RPMI7951 (cell line): ENCODE measurements at regions not wholly inside any gene's neighbourhood (a gene's known extent, or its start where the extent isn't known, plus 50 kb on each side); places are given as distances from the start of the nearest gene placed in this dataset.

Experiments
- DNase-seq: peaks from one replicate; pipeline ENCODE4 v3.0.0-alpha.2; 2012; ENCODE audit warnings: low read depth

DNA sequence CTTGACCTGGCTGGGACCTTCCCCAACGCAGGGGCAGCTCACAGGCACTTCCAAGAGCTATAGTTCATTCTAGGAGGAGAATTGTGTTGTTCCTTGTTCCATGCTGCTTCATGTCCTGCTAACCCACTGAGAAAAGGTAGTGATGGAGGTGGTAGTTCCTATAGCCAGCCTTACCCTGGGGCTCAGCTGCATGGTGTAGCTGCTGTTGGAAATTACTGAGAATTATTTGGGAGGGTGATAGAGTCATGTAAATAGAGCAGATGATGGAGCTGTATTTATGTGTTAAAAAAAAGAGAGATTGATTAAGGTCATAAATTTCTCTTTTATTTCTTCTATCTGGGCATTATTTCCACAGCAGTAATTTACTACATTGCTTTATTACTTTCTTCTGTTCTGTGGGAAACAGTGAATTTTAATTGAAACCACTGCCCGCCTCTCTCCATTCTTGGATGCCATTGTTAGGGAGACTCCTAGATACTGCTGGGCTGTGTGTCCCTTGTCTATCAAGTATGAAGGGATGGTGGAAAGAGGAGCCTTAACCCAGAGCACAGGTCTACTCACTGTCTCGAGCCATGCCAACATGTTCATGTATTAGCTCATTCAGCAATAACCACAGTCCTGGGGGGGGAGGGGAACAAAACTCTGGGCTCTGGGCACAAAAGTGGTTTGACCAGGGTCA, 309.2 kb downstream of the FAT3 start:
- no peak for DNase-seq

DNA sequence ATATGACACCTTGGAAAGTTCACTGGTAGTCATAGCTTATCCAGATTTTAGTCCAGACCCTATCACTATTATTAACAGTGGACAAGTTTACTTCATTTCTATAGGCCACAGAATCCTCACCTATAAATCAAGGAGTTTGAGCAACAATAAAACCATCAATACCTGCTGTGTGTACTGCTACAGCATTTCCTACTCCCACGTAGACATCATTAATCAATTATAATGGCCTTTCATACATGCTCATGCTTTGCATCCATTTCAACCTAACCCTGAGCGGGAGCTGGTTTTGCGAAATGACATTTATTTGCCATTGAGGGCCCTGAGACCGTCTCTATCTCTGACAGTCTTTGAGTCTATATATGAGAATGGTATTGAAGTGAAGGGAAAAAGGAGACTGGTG, 312.3 kb downstream of the FAT3 start:
- DNase-seq: no peak

DNA sequence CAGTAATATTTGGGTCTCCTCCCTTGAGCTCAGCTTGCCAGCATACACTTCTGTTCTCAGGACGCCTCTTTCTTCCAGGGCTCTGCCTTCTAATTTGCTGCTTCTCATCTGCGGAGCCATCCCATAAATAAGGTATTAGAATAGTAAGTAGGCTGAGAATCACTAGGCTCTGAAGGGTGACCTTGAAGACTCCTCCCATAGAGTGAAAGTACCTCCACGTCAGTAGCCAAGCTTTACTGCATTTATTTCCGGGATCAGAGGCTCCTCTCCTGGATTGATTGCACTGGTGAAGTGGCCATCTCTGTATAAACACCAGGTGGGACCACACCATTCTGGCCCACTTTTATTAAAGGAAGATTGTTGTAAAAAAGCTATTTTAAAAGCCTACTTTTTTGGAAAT, 315.5 kb downstream of the FAT3 start:
- no peak for DNase-seq

DNA sequence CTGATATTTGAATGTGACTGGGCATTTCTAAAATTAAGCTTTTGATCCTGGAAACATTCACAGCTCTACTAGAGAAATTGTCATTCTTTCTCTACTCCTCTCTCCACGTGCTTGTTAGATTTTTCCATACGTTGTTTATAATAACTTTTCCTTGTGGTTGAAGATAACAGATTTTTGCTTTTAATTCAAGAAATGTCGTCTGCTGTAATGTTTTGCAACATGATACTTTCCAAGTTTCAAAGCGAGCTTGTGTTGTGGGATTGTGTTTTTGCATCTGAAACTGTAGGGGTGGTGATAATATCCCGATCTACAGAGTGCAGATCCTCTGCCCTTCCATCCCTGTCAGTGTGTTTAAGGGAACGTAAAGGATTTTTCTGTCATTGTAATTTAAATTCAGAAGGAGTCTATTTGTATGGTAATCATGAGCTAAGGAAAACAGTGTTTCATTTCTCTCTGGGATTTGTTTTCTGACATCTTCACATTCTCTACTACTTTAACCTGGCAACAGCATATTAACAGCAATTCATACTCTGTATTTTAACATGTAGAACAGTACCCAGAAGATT, 321.4 kb downstream of the FAT3 start:
- DNase-seq: no peak

DNA sequence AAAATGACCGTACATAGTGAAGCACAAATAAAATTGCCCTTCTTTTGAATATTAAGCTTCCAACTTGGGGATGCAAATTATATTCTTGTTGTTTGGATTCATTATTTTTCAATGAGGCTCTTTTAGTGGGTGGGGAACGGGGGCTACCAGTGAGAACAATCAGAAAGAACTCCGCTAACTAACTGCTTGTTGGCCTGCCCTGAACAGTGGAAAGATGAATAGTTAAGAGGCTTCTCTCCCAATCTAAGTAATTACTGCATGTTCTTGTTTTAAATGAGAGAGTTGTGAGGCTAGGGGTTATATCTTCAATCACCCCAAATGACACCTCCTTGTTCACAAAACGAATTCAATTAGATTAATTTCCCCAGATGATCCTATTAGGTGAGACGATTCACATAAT, 322.0 kb downstream of the FAT3 start:
- DNase-seq: no peak

DNA sequence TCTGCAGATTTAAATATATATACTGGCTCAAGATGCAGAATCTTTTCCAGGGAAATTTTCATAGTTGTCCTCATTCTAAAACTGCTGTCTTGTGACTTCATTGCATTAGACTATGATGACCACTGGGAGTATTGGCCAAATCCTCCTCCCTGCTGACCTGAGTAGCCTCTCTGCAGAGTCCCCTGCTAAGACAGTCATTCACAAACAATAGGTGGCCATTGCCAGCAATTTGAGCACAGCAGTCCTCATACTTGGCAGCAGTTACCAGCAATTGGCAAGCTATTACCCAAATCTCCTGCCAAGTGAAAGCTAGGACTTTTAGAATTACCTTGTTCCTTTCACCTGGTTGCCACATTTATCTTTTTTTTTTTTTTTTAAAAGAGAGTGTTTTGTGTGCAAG, 325.8 kb downstream of the FAT3 start:
- DNase-seq: no peak

DNA sequence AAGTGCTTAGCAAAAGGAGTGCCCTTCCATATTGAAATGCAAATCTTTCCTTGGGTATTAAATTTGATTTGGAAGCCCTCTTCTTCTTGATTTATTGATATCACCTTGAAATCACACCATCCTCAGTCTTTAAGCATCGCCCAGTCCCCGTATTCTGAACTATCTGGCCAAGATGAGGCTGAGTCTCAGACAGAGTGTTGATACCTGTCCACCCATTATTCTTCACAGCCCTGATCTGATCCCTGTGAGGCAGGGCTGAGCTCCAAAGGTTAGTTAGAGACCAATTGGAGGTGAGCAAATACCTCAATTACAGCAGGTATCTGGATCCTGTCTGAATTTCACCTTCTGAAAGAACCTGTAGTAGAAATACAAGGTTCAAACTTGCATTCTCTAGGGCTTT, 326.3 kb downstream of the FAT3 start:
- no peak for DNase-seq

DNA sequence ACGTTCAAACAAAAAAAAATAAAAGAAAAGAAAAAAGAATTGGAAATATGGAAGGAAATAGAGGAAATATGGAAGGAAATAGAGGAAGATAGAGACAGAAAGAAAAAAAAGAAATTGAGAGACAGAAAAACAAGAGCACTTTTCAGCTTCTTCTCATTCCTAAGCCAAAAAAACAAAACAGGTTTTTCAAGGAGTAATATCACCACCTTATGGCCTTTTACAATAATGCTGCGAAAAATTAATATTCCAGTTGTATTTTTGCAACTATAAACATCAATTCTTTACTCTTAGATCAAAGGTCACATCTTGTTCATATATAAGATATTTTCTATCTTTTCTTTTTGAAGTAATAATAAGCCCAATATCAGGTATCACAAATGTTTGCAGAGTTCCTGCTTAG, 328.3 kb downstream of the FAT3 start:
- DNase-seq: no peak

DNA sequence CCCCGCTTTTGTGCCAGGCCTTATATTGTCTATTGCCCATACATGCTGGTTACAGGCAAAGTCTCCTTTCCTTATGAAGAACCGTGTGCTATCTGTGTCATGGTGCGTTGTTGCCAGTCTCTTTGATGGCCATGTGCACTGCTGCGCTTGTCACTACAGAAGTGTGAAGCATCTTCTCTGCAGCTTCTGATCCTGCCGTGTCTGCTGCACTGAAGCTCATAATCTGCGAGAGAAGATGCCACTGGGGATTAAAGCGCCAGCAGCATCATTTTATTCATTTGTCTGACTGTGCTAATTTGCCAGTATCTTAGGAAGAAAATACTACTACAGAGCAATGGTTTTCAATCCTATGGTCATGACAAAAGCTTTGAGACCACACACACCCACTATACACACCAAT, 330.1 kb downstream of the FAT3 start:
- DNase-seq: no peak

DNA sequence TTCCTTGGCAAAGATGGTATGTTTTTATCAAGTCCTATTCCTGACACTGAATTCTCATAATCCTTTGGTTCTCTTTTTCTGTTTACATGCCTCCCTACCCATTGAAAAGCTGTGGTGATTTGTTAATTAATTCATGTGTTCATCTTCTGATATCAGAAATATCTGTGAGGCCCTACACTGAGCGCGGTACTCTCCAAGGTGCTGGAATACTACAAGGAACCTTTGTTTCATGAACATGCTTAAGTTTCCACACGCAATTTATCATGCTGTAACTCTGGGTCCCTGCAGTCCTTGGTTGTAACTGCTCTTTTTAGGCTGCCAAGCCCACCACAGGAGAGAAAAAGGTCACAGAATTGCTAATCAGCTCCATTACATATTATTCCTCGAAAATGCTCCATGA, 331.8 kb downstream of the FAT3 start:
- no peak for DNase-seq

DNA sequence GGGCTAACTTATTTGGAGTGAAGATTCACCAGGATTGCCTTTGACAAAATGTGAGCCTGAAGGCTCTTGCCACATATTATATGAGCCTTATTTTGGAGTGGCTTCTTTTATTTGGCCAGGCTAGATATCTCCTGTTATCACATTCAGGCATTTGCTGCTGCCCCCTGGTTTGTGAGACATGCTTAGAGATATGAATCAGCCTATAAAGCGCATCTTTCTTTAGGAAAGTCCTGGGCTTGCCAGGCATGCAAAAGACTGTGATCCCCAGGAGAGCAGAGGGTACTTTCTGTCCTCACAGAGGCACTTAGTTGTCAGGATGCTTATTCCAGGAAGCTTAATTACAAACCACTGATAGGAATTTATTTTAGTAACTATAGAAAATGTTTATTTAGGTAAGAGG, 333.3 kb downstream of the FAT3 start:
- no peak for DNase-seq

DNA sequence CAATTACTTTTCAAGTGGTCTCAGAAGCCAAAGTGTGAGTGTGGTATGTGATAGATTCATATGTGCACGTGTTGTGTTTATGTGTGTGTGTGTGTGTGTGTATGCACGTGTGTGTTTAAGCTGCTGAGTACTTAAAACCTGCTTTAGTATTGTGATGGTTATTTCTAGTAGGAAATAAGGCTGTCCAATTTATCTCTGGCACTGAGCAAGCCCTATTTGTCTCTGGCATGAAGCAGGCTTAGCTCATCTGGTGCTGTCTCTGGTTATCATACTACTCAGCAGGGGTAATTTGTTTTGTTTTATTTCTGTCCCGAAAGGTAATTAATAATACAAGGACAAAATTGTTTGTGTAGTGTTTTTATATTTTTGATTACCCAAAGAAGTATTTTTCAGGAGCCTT, 333.7 kb downstream of the FAT3 start:
- DNase-seq: no peak

DNA sequence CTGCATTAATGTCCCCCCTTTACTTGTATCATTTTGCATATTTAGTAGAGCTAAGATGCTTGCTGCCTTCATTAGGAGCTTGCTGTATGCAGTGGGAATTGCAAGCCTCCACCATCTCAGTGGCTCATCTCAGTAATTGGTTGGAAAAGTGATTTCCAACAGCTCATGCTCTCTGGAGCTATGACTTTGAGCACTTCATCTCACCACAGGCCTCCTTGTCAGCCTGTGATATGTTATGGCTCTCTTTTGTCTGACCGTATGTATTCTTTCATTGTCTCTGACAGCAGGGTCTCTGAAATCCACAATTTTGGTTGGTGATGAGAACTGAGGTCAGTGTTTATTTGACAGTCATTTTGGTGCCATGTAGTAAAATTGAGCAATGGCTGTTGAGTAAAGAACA, 345.1 kb downstream of the FAT3 start:
- no peak for DNase-seq

DNA sequence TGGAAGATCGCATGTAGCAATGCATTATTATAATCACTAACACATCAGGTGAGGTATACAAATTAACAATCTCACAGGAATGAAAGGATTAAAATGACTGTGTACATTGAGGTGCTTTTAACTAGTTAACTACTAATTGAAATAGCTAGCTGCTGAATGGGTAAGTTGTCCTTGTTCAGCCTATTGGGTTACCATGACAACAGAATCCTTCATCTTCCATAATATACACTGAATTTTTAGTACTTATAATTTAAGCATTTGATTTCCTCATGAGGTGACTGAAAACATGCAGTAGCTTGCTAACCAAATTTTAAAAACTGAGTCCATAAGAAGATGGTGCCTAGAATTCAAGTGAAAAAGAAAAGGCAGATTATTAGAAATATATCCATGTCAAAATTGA, 347.9 kb downstream of the FAT3 start:
- DNase-seq: no peak

DNA sequence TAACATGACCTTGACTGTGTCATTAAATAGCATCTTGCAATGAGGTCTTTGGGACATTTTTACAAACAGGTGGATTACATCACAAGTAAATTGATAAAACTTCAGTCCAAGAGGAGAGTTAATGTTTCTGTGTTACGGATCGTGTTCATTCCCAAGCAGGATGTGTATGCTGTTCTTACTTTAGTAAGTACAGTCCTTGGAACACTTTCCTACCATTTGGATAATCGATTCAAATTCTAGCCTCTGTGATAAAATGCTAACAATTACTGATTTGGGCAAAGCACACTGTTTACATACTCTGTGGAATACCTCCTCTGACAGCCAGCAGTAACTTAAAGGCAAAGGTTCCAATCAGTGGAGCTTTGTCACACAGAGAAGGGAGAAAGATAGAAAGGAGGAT, 351.7 kb downstream of the FAT3 start:
- no peak for DNase-seq

DNA sequence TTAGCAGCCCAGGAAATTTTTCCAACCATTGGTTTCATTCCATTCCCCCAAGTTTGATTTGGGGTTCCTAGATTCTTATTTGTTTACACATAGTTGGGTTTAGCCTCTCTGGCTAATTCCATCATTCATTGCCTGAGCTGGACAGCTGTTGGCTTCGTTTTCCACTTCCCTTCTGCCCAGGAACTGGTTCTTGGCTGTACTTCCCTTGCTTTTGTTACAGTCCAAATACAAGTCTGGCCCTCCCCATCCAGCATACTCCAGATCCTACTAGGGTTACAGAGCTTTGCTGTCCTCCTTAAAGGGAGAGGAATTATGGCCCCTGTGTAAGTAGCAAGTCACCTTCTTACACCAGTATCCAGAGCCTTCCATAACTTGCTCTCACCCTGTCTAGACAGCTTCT, 356.3 kb downstream of the FAT3 start:
- no peak for DNase-seq

DNA sequence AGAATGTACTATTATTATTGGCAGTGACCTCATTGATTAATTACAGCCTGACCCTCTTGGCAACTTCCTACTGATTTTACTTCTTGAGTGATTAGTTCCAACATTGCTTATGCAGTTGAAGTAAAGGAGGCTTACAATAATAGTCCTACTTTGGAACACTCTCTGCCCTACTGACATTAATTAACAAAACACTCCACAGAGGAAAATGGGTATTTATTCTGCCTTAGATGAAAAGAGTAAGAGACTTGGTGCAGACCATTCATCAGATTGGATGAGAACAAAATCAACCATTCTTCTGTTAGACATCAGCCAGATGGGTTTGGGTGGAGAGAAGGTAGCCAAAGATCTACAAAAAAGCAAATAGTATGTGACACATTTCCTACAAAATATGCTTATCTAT, 363.8 kb downstream of the FAT3 start:
- no peak for DNase-seq

DNA sequence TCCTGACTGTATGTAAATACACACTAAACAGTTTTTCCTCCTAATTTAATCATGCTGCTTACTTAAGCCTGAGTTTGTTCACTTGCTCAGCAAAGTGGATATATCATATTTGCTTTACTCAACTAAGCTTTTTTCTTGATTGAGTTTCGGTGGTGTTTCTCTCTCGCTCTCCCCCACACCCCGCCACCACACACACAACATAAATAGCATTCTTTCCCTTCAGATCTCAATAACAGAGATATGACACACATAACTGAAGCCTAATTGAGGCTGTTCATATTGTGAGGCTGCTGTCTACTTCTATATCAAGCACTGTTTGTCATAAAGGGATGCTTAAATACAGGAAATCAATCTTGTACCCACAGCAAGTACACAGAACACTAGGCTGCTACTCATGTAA, 364.9 kb downstream of the FAT3 start:
- no peak for DNase-seq

DNA sequence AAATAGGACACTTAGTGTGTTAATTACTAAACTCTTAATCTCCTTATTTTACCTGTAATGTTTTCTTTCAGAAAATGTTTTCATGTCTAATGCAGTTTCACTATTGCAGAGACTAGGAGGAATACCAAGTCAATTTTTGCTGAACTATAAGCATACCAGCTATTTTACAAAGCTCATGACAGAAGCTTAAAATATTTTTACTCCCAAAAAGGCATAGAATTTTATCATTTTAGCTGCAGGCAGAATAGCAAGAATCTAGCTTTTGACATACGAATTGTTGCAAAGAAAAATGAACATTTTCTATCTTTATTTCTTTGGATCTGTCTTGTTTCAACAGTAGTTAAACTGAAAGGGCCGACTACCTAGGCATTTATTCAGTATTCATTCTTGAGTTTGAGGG, 366.9 kb downstream of the FAT3 start:
- no peak for DNase-seq

DNA sequence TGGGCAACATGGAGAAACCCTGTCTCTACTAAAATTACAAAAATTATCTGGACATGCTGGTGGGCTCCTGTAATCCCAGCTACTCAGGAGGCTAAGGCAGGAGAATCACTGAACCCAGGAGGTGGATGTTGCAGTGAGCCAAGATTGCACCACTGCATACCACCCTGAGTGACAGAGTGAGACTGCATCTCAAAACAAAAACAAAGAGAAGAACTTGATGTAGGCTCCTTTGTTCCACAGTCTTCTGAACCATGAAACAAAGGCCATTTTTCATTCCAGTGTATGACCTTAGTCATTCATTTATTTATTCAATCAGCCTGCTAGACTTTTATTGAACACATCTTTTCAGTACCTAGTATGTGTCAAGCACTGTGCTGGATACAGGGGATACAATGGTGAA, 369.6 kb downstream of the FAT3 start:
- no peak for DNase-seq

DNA sequence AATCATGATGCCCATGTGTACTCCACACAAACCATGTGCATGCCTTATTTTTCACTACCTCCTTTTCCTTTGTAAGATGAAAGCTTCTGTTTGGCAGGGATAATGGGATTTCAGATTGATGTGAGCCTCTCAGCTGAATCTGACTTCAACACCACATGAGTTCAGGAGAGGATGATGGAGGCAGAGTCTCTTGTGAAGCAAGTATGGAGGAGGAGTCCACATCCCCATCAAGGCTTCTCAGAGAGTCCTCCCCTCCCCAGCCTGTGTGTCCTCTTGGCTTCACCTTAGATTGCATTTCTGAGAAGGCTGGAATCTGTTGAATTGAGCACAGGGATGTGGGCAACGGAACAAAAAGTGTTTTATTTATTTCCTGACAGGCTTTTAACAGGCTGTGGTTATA, 370.4 kb downstream of the FAT3 start:
- DNase-seq: no peak

DNA sequence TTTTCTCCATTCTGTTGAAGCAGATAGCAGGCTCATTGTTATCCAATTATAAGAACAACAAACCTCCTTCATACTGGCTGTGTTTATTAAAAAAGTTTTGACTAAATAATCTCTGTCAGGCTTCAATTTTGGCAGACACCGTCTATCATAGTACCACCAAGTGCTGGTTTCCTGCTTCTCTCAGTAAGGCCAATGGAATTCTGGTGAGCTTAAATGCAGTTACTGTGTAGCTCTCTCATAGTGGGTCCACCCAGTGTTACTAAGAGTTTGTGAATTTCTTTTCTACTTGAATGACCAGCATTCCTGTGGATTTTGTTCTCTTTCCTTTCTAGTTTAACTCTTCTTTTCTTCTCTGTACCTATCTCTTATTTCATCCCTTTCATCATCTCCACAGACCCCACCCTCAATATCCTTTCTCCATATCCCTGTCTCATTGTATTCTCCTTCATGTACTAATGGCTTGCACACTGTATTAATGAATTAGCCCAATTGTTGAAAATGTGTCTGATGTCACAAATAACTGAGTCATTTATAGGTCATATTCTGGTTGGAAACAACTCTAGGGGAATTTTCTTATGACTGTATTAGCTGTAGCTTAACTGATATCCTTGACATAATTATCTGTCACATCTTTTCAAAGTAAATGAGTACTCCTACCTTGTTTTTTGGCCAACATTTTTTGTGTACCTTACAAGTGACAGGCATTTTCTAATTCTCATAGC, 372.1 kb downstream of the FAT3 start:
- DNase-seq: peak; percentile 34

DNA sequence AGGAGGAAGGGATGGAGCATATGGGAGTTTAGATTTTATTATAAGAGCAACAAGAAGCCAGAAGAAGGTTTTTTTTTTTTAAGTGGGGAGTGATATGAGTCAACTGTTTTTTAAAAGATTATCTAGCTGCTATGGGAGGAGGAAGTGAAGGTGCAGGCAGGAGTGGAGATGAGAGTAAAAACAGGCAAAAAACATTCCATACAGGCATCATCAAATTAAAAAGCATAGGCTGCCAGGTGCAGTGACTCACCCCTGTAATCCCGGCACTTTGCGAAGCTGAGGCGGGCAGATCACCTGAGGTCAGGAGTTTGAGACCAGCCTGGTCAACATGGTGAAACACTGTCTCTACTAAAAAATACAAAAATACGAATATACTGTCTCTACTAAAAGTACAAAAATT, 368.4 kb upstream of the MTNR1B start:
- no peak for DNase-seq

DNA sequence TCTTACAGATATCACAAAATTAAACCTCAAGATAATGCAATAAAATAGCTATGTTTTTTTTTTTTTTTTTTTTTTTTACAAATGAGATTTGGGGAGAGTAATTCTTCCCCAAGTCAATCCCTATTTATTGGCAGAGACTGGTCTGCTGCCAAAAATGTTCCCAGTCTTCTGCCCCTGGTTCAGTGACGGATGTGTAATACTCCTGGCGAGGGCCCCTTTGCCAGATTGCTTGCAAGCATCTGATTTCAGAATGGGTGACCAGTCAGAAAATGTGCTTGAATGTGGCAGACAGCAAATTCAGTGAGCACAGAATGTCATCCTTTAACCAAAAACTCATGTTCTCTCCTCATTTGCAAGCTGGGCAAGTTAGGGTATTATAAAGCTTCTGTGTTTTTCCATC, 363.8 kb upstream of the MTNR1B start:
- no peak for DNase-seq
